ENCODE measurements at regions not wholly inside any gene's neighbourhood (a gene's known extent, or its start where the extent isn't known, plus 50 kb on each side); places are given as distances from the start of the nearest gene placed in this dataset.
A peak's percentile ranks its signal among the peaks of the same experiment; 100 is the strongest.
"Not testable (repeated sequence)": the region's sequence is repeated elsewhere in the genome, so short reads cannot be mapped to it uniquely, and the experiment has no call there.

- H3K27ac Mint-ChIP-seq, result no peak overlapping the region
- no peaks in the 10 kb centered on the region for H3K9me3 Mint-ChIP-seq
- H3K4me1 Mint-ChIP-seq (ENCODE audit: low read depth), result no peaks in the 10 kb centered on the region
- H3K4me3 Mint-ChIP-seq, result no peak overlapping the region
- H3K27me3 Mint-ChIP-seq, result no peaks in the 10 kb centered on the region
- no peaks in the 10 kb centered on the region for H3K36me3 Mint-ChIP-seq (ENCODE audit: low read depth)
Measured at GRCh38 chr16:73129455-73129854, 81.5 kb upstream of the ZFHX3 start.

GRCh38 chr16:73126525-73126853 lies 78.6 kb upstream of the ZFHX3 start:
- Mint-ChIP-seq H3K4me3 (no peak overlapping the region), H3K4me1 (ENCODE audit: low read depth) (peaks cover 11% of the 10 kb centered on the region), H3K27me3 (peaks cover 3% of the 10 kb centered on the region), H3K27ac (no peak overlapping the region), H3K36me3 (ENCODE audit: low read depth) (no peaks in the 10 kb centered on the region), H3K9me3 (no peaks in the 10 kb centered on the region)

- Mint-ChIP-seq H3K4me3 (no peak overlapping the region), H3K4me1 (ENCODE audit: low read depth) (peaks cover 11% of the 10 kb centered on the region), H3K27ac (no peak overlapping the region), H3K9me3 (no peaks in the 10 kb centered on the region), H3K27me3 (peaks cover 3% of the 10 kb centered on the region), H3K36me3 (ENCODE audit: low read depth) (no peaks in the 10 kb centered on the region)
Measured at GRCh38 chr16:73125850-73126524, 78.1 kb upstream of the ZFHX3 start.

- H3K4me3 Mint-ChIP-seq, result no peak overlapping the region
- H3K27me3 Mint-ChIP-seq, result peaks cover 3% of the 10 kb centered on the region
- H3K4me1 Mint-ChIP-seq (ENCODE audit: low read depth), result peaks cover 11% of the 10 kb centered on the region
Measured at GRCh38 chr16:73124665-73125375, 76.9 kb upstream of the ZFHX3 start.

GRCh38 chr16:73124097-73124652 lies 76.2 kb upstream of the ZFHX3 start:
- Mint-ChIP-seq H3K36me3 (ENCODE audit: low read depth) (no peaks in the 10 kb centered on the region), H3K9me3 (peaks cover 4% of the 10 kb centered on the region), H3K27ac (no peak overlapping the region)

More at GRCh38 chr16:73124665-73125375, 76.9 kb upstream of the ZFHX3 start:
- Mint-ChIP-seq H3K27ac (no peak overlapping the region), H3K36me3 (ENCODE audit: low read depth) (no peaks in the 10 kb centered on the region), H3K9me3 (peaks cover 4% of the 10 kb centered on the region)

GRCh38 chr16:73122604-73123391 lies 74.9 kb upstream of the ZFHX3 start:
- H3K27me3 Mint-ChIP-seq, result peaks cover 3% of the 10 kb centered on the region
- H3K4me1 Mint-ChIP-seq (ENCODE audit: low read depth), result peaks cover 11% of the 10 kb centered on the region
- peak overlapping the region; percentile 61 for H3K27ac Mint-ChIP-seq
- H3K4me3 Mint-ChIP-seq, result no peak overlapping the region
- peaks cover 4% of the 10 kb centered on the region for H3K9me3 Mint-ChIP-seq
- H3K36me3 Mint-ChIP-seq (ENCODE audit: low read depth), result no peaks in the 10 kb centered on the region

More at GRCh38 chr16:73124097-73124652, 76.2 kb upstream of the ZFHX3 start:
- H3K27me3 Mint-ChIP-seq, result peaks cover 3% of the 10 kb centered on the region
- H3K4me1 Mint-ChIP-seq (ENCODE audit: low read depth), result peaks cover 11% of the 10 kb centered on the region
- H3K4me3 Mint-ChIP-seq, result no peak overlapping the region

- Mint-ChIP-seq H3K27ac (no peak overlapping the region), H3K4me1 (ENCODE audit: low read depth) (no peaks in the 10 kb centered on the region), H3K9me3 (peaks cover 4% of the 10 kb centered on the region)
Measured at GRCh38 chr16:73116576-73116975, 68.6 kb upstream of the ZFHX3 start.

GRCh38 chr16:73113336-73113735 lies 65.4 kb upstream of the ZFHX3 start:
- Mint-ChIP-seq H3K9me3 (no peaks in the 10 kb centered on the region), H3K4me3 (no peak overlapping the region), H3K27me3 (no peaks in the 10 kb centered on the region), H3K4me1 (ENCODE audit: low read depth) (no peaks in the 10 kb centered on the region), H3K36me3 (ENCODE audit: low read depth) (no peaks in the 10 kb centered on the region), H3K27ac (no peak overlapping the region)

More at GRCh38 chr16:73116576-73116975, 68.6 kb upstream of the ZFHX3 start:
- Mint-ChIP-seq H3K4me3 (no peak overlapping the region), H3K36me3 (ENCODE audit: low read depth) (no peaks in the 10 kb centered on the region), H3K27me3 (no peaks in the 10 kb centered on the region)

GRCh38 chr16:73108195-73108963 lies 60.5 kb upstream of the ZFHX3 start:
- no peak overlapping the region for H3K4me3 Mint-ChIP-seq
- no peak overlapping the region for H3K27ac Mint-ChIP-seq
- no peaks in the 10 kb centered on the region for H3K27me3 Mint-ChIP-seq
- no peaks in the 10 kb centered on the region for H3K4me1 Mint-ChIP-seq (ENCODE audit: low read depth)
- no peaks in the 10 kb centered on the region for H3K36me3 Mint-ChIP-seq (ENCODE audit: low read depth)
- no peaks in the 10 kb centered on the region for H3K9me3 Mint-ChIP-seq

- H3K4me1 Mint-ChIP-seq (ENCODE audit: low read depth), result no peaks in the 10 kb centered on the region
- no peaks in the 10 kb centered on the region for H3K36me3 Mint-ChIP-seq (ENCODE audit: low read depth)
- no peaks in the 10 kb centered on the region for H3K27me3 Mint-ChIP-seq
- no peak overlapping the region for H3K4me3 Mint-ChIP-seq
- no peaks in the 10 kb centered on the region for H3K9me3 Mint-ChIP-seq
- no peak overlapping the region for H3K27ac Mint-ChIP-seq
Measured at GRCh38 chr16:73107371-73107770, 59.4 kb upstream of the ZFHX3 start.

- Mint-ChIP-seq H3K27me3 (no peaks in the 10 kb centered on the region), H3K36me3 (ENCODE audit: low read depth) (no peaks in the 10 kb centered on the region), H3K4me1 (ENCODE audit: low read depth) (no peaks in the 10 kb centered on the region), H3K4me3 (no peak overlapping the region), H3K27ac (no peak overlapping the region), H3K9me3 (no peaks in the 10 kb centered on the region)
Measured at GRCh38 chr16:73106329-73107034, 58.6 kb upstream of the ZFHX3 start.

- Mint-ChIP-seq H3K27me3 (no peaks in the 10 kb centered on the region), H3K36me3 (ENCODE audit: low read depth) (no peaks in the 10 kb centered on the region), H3K4me3 (no peak overlapping the region), H3K4me1 (ENCODE audit: low read depth) (no peaks in the 10 kb centered on the region), H3K9me3 (no peaks in the 10 kb centered on the region), H3K27ac (no peak overlapping the region)
Measured at GRCh38 chr16:73101568-73101967, 53.6 kb upstream of the ZFHX3 start.

- H3K4me1 Mint-ChIP-seq (ENCODE audit: low read depth); H3K27me3 Mint-ChIP-seq; H3K27ac Mint-ChIP-seq; H3K36me3 Mint-ChIP-seq (ENCODE audit: low read depth); H3K4me3 Mint-ChIP-seq; H3K9me3 Mint-ChIP-seq: not testable (repeated sequence)
Measured at GRCh38 chr16:73099601-73100000, 51.7 kb upstream of the ZFHX3 start.
